Neural progenitor cell (in vitro differentiated cells): ENCODE measurements at regions not wholly inside any gene's neighbourhood (a gene's known extent, or its start where the extent isn't known, plus 50 kb on each side); places are given as distances from the start of the nearest gene placed in this dataset.

ENCODE experiments used
- DNase-seq: peaks from one replicate; pipeline ENCODE4 v3.0.0-alpha.2; 2016; ENCODE audit warnings: low spot score
- H2AFZ ChIP-seq: fragments of 200-600 bp; sonication (generic); replicated peaks from 2 replicates; pipeline ENCODE4 v1.6.1; 2016; ENCODE audit warnings: antibody characterized with exemption
- H3F3A ChIP-seq: fragments of 200-600 bp; sonication (generic); 2 replicates; pipeline ENCODE4 v1.6.1; 2016; ENCODE audit warnings: antibody characterized with exemption, low read depth
- H3K27ac ChIP-seq: fragments of 200-600 bp; sonication (generic); 2 replicates; pipeline ENCODE4 v1.5.1; 2016; ENCODE audit warnings: mild to moderate bottlenecking
- H3K27me3 ChIP-seq: fragments of 200-600 bp; sonication (generic); 2 replicates; pipeline ENCODE4 v1.6.1; 2016; ENCODE audit warnings: mild to moderate bottlenecking, moderate library complexity
- H3K36me3 ChIP-seq: fragments of 200-600 bp; sonication (generic); 2 replicates; pipeline ENCODE4 v1.5.1; 2016
- H3K4me1 ChIP-seq: fragments of 200-600 bp; sonication (generic); 2 replicates; pipeline ENCODE4 v1.6.1; 2016; ENCODE audit warnings: mixed run types
- H3K4me2 ChIP-seq: fragments of 200-600 bp; sonication (generic); 2 replicates; pipeline ENCODE4 v1.6.1; 2016
- H3K4me3 ChIP-seq: fragments of 200-600 bp; sonication (generic); 2 replicates; pipeline ENCODE4 v1.5.1; 2016
- H3K79me2 ChIP-seq: fragments of 200-600 bp; sonication (generic); 2 replicates; pipeline ENCODE4 v1.6.1; 2016; ENCODE audit warnings: low read depth
- H3K9ac ChIP-seq: fragments of 200-600 bp; sonication (generic); 2 replicates; pipeline ENCODE4 v1.6.1; 2016
- H3K9me3 ChIP-seq: fragments of 200-600 bp; sonication (generic); 2 replicates; pipeline ENCODE4 v1.5.1; 2016; ENCODE audit warnings: low read depth
- H4K20me1 ChIP-seq: fragments of 200-600 bp; sonication (generic); 2 replicates; pipeline ENCODE4 v1.6.1; 2016; ENCODE audit warnings: low read depth
- H3K27ac Mint-ChIP-seq: 3 replicates; pipeline ENCODE4 v1.8.0; 2021; ENCODE audit warnings: mixed read lengths
- H3K27me3 Mint-ChIP-seq: 2 replicates; pipeline ENCODE4 v1.8.0; 2022; ENCODE audit warnings: low read depth, mild to moderate bottlenecking, inconsistent platforms, moderate library complexity, mixed read lengths; ENCODE audit not compliant: insufficient read depth
- H3K36me3 Mint-ChIP-seq: 3 replicates; pipeline ENCODE4 v1.8.0; 2021; ENCODE audit warnings: mixed read lengths
- H3K4me1 Mint-ChIP-seq: 3 replicates; pipeline ENCODE4 v1.8.0; 2021; ENCODE audit warnings: mixed read lengths
- H3K4me3 Mint-ChIP-seq: 3 replicates; pipeline ENCODE4 v1.8.0; 2021; ENCODE audit warnings: mild to moderate bottlenecking, moderate library complexity, mixed read lengths
- H3K9me3 Mint-ChIP-seq: 3 replicates; pipeline ENCODE4 v1.8.0; 2020; ENCODE audit warnings: mixed read lengths
- EZH2 ChIP-seq: fragments of 200-600 bp; sonication (generic); IDR thresholded peaks from 2 replicates; pipeline ENCODE4 v1.6.1; 2017; ENCODE audit warnings: antibody characterized with exemption, mild to moderate bottlenecking, moderate library complexity
- EZH2phosphoT487 ChIP-seq: fragments of 200-600 bp; sonication (generic); IDR thresholded peaks from 2 replicates; pipeline ENCODE4 v1.6.1; 2017; ENCODE audit warnings: antibody characterized with exemption
- TF ChIP-seq, protein P1 (sequence below): fragments of 200-600 bp; sonication (generic); IDR thresholded peaks from 2 replicates; pipeline ENCODE4 v1.5.1; 2017; ENCODE audit warnings: antibody characterized with exemption, mild to moderate bottlenecking

DNA sequence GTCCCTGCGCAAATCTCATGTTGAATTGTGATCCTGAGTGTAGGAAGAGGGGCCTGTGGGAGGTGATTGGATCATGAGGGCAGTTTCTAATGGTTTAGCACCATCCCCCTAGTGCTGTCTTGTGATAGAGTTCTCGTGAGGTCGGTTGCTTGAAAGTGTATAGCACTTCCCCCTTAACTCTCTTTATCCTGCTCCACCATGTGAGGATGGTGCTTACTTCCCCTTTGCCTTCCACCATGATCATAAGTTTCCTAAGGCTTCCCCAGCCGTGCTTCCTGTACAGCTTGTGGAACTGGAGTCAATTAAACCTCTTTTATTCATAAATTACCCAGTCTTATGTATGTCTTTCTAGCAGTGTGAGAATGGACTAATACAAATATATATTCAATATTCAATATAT is 303.7 kb upstream of the SEL1L start:
- no peak overlapping the region for H3K9ac ChIP-seq
- Mint-ChIP-seq H3K36me3 (no peaks in the 10 kb centered on the region), H3K4me1 (no peaks in the 10 kb centered on the region), H3K9me3 (peaks cover 7% of the 10 kb centered on the region), H3K27me3 (no peaks in the 10 kb centered on the region), H3K4me3 (no peak overlapping the region), H3K27ac (no peak overlapping the region)
- no peak overlapping the region for H2AFZ ChIP-seq
- no peaks in the 10 kb centered on the region for H3K9me3 ChIP-seq
- H3F3A ChIP-seq: no peaks in the 10 kb centered on the region
- H3K27me3 ChIP-seq: no peaks in the 10 kb centered on the region
- no peak overlapping the region for H3K27ac ChIP-seq
- no peak for TF ChIP-seq EZH2
- TF ChIP-seq, protein P1, sequence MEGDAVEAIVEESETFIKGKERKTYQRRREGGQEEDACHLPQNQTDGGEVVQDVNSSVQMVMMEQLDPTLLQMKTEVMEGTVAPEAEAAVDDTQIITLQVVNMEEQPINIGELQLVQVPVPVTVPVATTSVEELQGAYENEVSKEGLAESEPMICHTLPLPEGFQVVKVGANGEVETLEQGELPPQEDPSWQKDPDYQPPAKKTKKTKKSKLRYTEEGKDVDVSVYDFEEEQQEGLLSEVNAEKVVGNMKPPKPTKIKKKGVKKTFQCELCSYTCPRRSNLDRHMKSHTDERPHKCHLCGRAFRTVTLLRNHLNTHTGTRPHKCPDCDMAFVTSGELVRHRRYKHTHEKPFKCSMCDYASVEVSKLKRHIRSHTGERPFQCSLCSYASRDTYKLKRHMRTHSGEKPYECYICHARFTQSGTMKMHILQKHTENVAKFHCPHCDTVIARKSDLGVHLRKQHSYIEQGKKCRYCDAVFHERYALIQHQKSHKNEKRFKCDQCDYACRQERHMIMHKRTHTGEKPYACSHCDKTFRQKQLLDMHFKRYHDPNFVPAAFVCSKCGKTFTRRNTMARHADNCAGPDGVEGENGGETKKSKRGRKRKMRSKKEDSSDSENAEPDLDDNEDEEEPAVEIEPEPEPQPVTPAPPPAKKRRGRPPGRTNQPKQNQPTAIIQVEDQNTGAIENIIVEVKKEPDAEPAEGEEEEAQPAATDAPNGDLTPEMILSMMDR: no peak
- TF ChIP-seq EZH2phosphoT487: no peak
- DNase-seq: no peak
- H3K4me2 ChIP-seq: no peak overlapping the region
- H3K4me1 ChIP-seq: no peaks in the 10 kb centered on the region
- H3K79me2 ChIP-seq: no peaks in the 10 kb centered on the region
- no peak overlapping the region for H3K4me3 ChIP-seq
- H4K20me1 ChIP-seq: no peaks in the 10 kb centered on the region
- no peaks in the 10 kb centered on the region for H3K36me3 ChIP-seq

DNA sequence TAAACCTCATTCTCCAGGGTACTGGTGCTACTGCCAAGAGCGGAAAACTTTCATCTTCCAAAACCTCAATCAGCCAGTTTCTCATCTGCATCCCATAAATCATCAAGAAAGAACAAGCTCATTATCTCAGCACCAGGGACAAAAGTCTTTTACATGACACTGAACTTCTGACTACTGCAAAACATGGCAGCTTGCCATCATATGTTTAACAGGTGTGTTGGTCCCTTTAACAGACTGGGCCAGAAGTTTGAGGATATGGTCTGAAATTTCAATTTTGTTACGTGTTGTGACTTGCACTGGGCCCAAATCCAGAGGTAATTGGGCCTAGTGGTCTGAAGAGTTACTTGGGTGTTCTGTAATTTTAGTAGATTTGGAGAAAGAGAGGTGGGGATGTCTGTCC is 305.4 kb upstream of the SEL1L start:
- peaks cover 2% of the 10 kb centered on the region for H3K27me3 Mint-ChIP-seq
- H2AFZ ChIP-seq: no peak overlapping the region
- no peaks in the 10 kb centered on the region for H3K4me1 ChIP-seq
- H3K4me3 Mint-ChIP-seq: no peak overlapping the region
- H3K4me3 ChIP-seq: no peak overlapping the region
- H3K9ac ChIP-seq: no peak overlapping the region
- no peak overlapping the region for H3K4me2 ChIP-seq
- no peaks in the 10 kb centered on the region for H3K4me1 Mint-ChIP-seq
- no peaks in the 10 kb centered on the region for H3K9me3 ChIP-seq
- H3K36me3 ChIP-seq: no peaks in the 10 kb centered on the region
- DNase-seq: no peak
- H3F3A ChIP-seq: no peaks in the 10 kb centered on the region
- no peaks in the 10 kb centered on the region for H3K79me2 ChIP-seq
- H4K20me1 ChIP-seq: no peaks in the 10 kb centered on the region
- no peaks in the 10 kb centered on the region for H3K36me3 Mint-ChIP-seq
- no peaks in the 10 kb centered on the region for H3K27me3 ChIP-seq
- no peak overlapping the region for H3K27ac Mint-ChIP-seq
- TF ChIP-seq EZH2phosphoT487 (no peak), EZH2 (no peak)
- TF ChIP-seq, protein P1: no peak
- H3K9me3 Mint-ChIP-seq: peaks cover 7% of the 10 kb centered on the region
- no peak overlapping the region for H3K27ac ChIP-seq

DNA sequence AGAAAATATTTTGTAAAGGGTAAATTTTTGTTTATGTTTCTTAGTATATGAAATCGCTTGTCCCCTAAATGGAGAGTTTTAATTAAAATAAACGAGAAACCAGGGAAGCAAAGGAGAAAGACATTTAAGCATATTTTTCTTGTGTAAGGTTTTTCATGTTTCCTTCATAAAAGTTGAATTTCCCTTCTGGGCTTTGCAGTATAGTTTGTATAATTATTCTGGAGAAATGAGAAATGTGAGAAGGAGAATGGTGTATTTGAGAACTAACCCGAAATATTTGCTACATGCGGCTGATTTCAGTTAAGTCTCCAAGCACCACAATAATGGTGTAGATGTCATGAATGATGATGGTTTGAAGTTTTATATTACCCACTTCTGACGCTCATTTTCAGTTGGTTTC is 307.7 kb upstream of the SEL1L start:
- Mint-ChIP-seq H3K27me3 (peaks cover 3% of the 10 kb centered on the region), H3K36me3 (no peaks in the 10 kb centered on the region), H3K4me1 (no peaks in the 10 kb centered on the region), H3K27ac (no peak overlapping the region), H3K9me3 (no peaks in the 10 kb centered on the region), H3K4me3 (no peak overlapping the region)
- H3K27me3 ChIP-seq: no peaks in the 10 kb centered on the region
- H3K27ac ChIP-seq: no peak overlapping the region
- H4K20me1 ChIP-seq: no peaks in the 10 kb centered on the region
- no peak for DNase-seq
- H3K4me3 ChIP-seq: no peak overlapping the region
- TF ChIP-seq, protein P1: no peak
- TF ChIP-seq EZH2phosphoT487 (no peak), EZH2 (no peak)
- no peak overlapping the region for H3K9ac ChIP-seq
- H3F3A ChIP-seq: no peaks in the 10 kb centered on the region
- no peak overlapping the region for H2AFZ ChIP-seq
- no peaks in the 10 kb centered on the region for H3K4me1 ChIP-seq
- H3K9me3 ChIP-seq: no peaks in the 10 kb centered on the region
- no peaks in the 10 kb centered on the region for H3K79me2 ChIP-seq
- no peaks in the 10 kb centered on the region for H3K36me3 ChIP-seq
- H3K4me2 ChIP-seq: no peak overlapping the region

DNA sequence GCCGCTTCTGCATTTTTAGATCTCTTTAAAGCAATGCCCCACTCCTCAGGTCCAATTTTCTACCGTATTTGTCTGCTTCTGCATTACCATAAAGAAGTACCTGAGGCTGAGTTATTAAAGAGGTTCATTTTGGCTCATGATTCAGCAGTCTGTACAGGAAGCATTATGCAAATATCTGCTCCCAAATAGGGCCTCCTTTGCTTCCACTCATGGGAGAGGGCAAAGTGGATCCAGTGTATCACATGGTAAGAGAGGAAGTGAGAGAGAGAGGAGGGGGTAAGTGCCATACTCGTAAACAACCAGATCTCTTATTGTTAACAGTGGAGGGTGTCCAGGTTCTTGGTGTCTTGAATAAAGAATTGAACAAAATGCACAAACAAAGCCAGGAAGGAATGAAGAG is 316.1 kb upstream of the SEL1L start:
- Histone ChIP-seq H3K9ac (no peak overlapping the region), H3K79me2 (no peaks in the 10 kb centered on the region), H3K4me3 (no peak overlapping the region), H3K4me1 (no peaks in the 10 kb centered on the region), H4K20me1 (no peaks in the 10 kb centered on the region), H2AFZ (no peak overlapping the region), H3F3A (no peaks in the 10 kb centered on the region), H3K27me3 (no peaks in the 10 kb centered on the region), H3K4me2 (no peak overlapping the region), H3K27ac (no peak overlapping the region), H3K36me3 (no peaks in the 10 kb centered on the region), H3K9me3 (no peaks in the 10 kb centered on the region)
- H3K36me3 Mint-ChIP-seq: no peaks in the 10 kb centered on the region
- DNase-seq: no peak
- H3K27ac Mint-ChIP-seq: no peak overlapping the region
- no peak for TF ChIP-seq EZH2
- TF ChIP-seq, protein P1: no peak
- TF ChIP-seq EZH2phosphoT487: no peak
- H3K27me3 Mint-ChIP-seq: peaks cover 4% of the 10 kb centered on the region
- H3K4me1 Mint-ChIP-seq: no peaks in the 10 kb centered on the region
- no peak overlapping the region for H3K4me3 Mint-ChIP-seq
- peaks cover 8% of the 10 kb centered on the region for H3K9me3 Mint-ChIP-seq
